ENCODE measurements at regions not wholly inside any gene's neighbourhood (a gene's known extent, or its start where the extent isn't known, plus 50 kb on each side); places are given as distances from the start of the nearest gene placed in this dataset.

DNA sequence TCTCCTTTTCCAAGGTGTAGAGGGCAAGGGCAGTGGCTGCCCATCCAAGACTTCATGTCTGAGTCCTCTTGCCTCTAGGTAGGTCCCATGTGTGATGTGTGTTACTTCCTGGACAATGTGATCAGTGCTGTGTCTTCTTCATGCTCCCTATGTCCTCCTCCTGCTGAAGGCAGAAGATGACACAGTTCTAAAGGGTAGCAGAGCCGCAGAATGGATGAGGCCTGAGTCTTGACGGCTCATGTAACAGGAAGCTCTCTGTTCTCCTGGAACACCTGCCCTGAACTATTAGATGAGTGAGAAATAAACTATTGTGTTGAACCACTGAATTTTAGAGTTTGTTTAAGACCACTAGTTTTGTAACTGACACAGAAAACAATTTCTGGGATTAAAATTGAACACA, 165.9 kb downstream of the NDFIP2 start:
- TF ChIP-seq, protein P1, sequence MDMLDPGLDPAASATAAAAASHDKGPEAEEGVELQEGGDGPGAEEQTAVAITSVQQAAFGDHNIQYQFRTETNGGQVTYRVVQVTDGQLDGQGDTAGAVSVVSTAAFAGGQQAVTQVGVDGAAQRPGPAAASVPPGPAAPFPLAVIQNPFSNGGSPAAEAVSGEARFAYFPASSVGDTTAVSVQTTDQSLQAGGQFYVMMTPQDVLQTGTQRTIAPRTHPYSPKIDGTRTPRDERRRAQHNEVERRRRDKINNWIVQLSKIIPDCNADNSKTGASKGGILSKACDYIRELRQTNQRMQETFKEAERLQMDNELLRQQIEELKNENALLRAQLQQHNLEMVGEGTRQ (IDR thresholded peaks at IDR 0.05; ENCODE audit: low read depth, low read length): no peak
- no peak for TF ChIP-seq CTCF (conservative IDR thresholded peaks at IDR 0.05; ENCODE audit: low read depth, low read length)

All from IMR-90 (cell line).